Aorta (tissue), 5 donors: ENCODE measurements at regions not wholly inside any gene's neighbourhood (a gene's known extent, or its start where the extent isn't known, plus 50 kb on each side); places are given as distances from the start of the nearest gene placed in this dataset.
"Not testable (repeated sequence)": the region's sequence is repeated elsewhere in the genome, so short reads cannot be mapped to it uniquely, and the experiment has no call there.

ENCODE experiments used
- ATAC-seq: fragments of 200-7000 bp; cut with Tn5 transposase; one replicate; pipeline ENCODE4 v1.9.1; 2022; ENCODE audit warnings: moderate library complexity; ENCODE audit not compliant: low FRiP score
- DNase-seq, 2 donors: peaks; one replicate each; pipeline ENCODE4 v3.0.0-alpha.2; 2020
- H3K27ac ChIP-seq, 2 donors: one replicate each; pipeline ENCODE4 v1.5.1; 2013; ENCODE audit warnings: low read length in 2 of 2, mild to moderate bottlenecking in 2 of 2, moderate library complexity in 2 of 2, control low read depth in 1 of 2, inconsistent platforms in 1 of 2, low read depth in 1 of 2
- H3K27me3 ChIP-seq, 2 donors: one replicate each; pipeline ENCODE4 v1.6.1; 2013; ENCODE audit warnings: control low read depth in 1 of 2, low read length in 1 of 2, mild to moderate bottlenecking in 1 of 2, moderate library complexity in 1 of 2; ENCODE audit not compliant: insufficient read depth in 2 of 2, control insufficient read depth in 1 of 2
- H3K36me3 ChIP-seq, 2 donors: one replicate each; pipeline ENCODE4 v1.6.1; 2013; ENCODE audit warnings: control low read depth in 1 of 2, low read length in 1 of 2, mild to moderate bottlenecking in 1 of 2; ENCODE audit not compliant: insufficient read depth in 2 of 2, control insufficient read depth in 1 of 2
- H3K4me1 ChIP-seq, 2 donors: one replicate each; pipeline ENCODE4 v1.6.1; 2013; ENCODE audit warnings: low read length in 2 of 2, control low read depth in 1 of 2, mild to moderate bottlenecking in 1 of 2, moderate library complexity in 1 of 2; ENCODE audit not compliant: insufficient read depth in 2 of 2, control insufficient read depth in 1 of 2
- H3K4me3 ChIP-seq, 2 donors: one replicate each; pipeline ENCODE4 v1.5.1; 2013; ENCODE audit warnings: low read length in 2 of 2, control low read depth in 1 of 2, mild to moderate bottlenecking in 1 of 2
- H3K9me3 ChIP-seq: one replicate; pipeline ENCODE4 v1.6.1; 2013; ENCODE audit warnings: mild to moderate bottlenecking, low read length; ENCODE audit not compliant: control insufficient read depth
- WGBS, 2 donors: extraction: QIAGEN DNeasy Blood & Tissue Kit; methylation state at CpG; one replicate each; pipeline ENCODE4 v1.1.7; 2013; 5-methylcytosine and 5-hydroxymethylcytosine counted together
- intact Hi-C, 2 donors: fragments of 100-400 bp; cut with DNase I; formaldehyde crosslinking; loops; one replicate each; pipeline versions ENCODE4 v1.14.2 to v1.15.0; 2022
- donor health status: healthy with polysubstance abuse.
- donor health status: Bipolar disorder and iron deficiency.
- donor health status: DM: no; HTN: no; CAD: no.
- donor health status: DM: no; HTN: no; CAD: no.
- donor health status: DM: yes; HTN: yes; CAD: no.

- H3K36me3 ChIP-seq, result no peaks in the 10 kb centered on the region
- DNase-seq (no peak), ATAC-seq (no peak)
- no peaks in the 10 kb centered on the region for H3K4me1 ChIP-seq
- no peak overlapping the region for H3K4me3 ChIP-seq
- no peaks in the 10 kb centered on the region for H3K9me3 ChIP-seq
- intact Hi-C loops, result loop anchor here (10.0 kb wide), 3 partner anchors 314 to 564 kb away; no protein-coding TSS in a partner anchor
- no peaks in the 10 kb centered on the region for H3K27me3 ChIP-seq
- 80 to 87% methylated on average over 1 of the region's 1 CpG for WGBS, 2 donors
- no peak overlapping the region for H3K27ac ChIP-seq
These were observed 384.9 kb upstream of the PODXL start for GRCh38 chr7:131941291-131941690.

GRCh38 chr7:131940621-131941165, 384.3 kb upstream of the PODXL start:
- Histone ChIP-seq H3K36me3 (no peaks in the 10 kb centered on the region), H3K27me3 (no peaks in the 10 kb centered on the region), H3K27ac (no peak overlapping the region), H3K9me3 (no peaks in the 10 kb centered on the region), H3K4me3 (no peak overlapping the region), H3K4me1 (no peaks in the 10 kb centered on the region)
- intact Hi-C loops, result loop anchor here (10.0 kb wide), 3 partner anchors 314 to 564 kb away; no protein-coding TSS in a partner anchor
- ATAC-seq (no peak), DNase-seq (no peak)
- 81 to 85% methylated on average over 4 of the region's 4 CpGs for WGBS, 2 donors

- 78 to 84% methylated on average over 3 of the region's 3 CpGs for WGBS, 2 donors
- H3K4me1 ChIP-seq, H3K27me3 ChIP-seq, intact Hi-C loops, H3K4me3 ChIP-seq, DNase-seq, ATAC-seq, H3K9me3 ChIP-seq, H3K27ac ChIP-seq, H3K36me3 ChIP-seq: not testable (repeated sequence)
These were observed 382.4 kb upstream of the PODXL start for GRCh38 chr7:131938788-131939187.

GRCh38 chr7:131937868-131938267, 381.4 kb upstream of the PODXL start:
- ATAC-seq (no peak), DNase-seq (no peak)
- Histone ChIP-seq H3K27ac (no peak overlapping the region), H3K27me3 (no peaks in the 10 kb centered on the region), H3K9me3 (peaks cover 1% of the 10 kb centered on the region), H3K36me3 (no peaks in the 10 kb centered on the region), H3K4me3 (no peak overlapping the region), H3K4me1 (no peaks in the 10 kb centered on the region)
- WGBS, 2 donors, result 78 to 93% methylated on average over 2 of the region's 2 CpGs
- intact Hi-C loops, result no loop called here

GRCh38 chr7:131935180-131935579, 378.8 kb upstream of the PODXL start:
- Histone ChIP-seq H3K4me3 (no peak overlapping the region), H3K36me3 (no peaks in the 10 kb centered on the region), H3K4me1 (no peaks in the 10 kb centered on the region), H3K9me3 (peaks cover 1% of the 10 kb centered on the region), H3K27ac (no peak overlapping the region), H3K27me3 (no peaks in the 10 kb centered on the region)
- 67 to 71% methylated on average over 3 of the region's 3 CpGs for WGBS, 2 donors
- intact Hi-C loops, result no loop called here
- ATAC-seq (no peak), DNase-seq (no peak)

- Histone ChIP-seq H3K27ac (no peak overlapping the region), H3K36me3 (no peaks in the 10 kb centered on the region), H3K9me3 (peaks cover 1% of the 10 kb centered on the region), H3K4me1 (no peaks in the 10 kb centered on the region), H3K4me3 (no peak overlapping the region), H3K27me3 (no peaks in the 10 kb centered on the region)
- ATAC-seq (no peak), DNase-seq (no peak)
- intact Hi-C loops, result no loop called here
- 51 to 61% methylated on average over 3 of the region's 3 CpGs for WGBS, 2 donors
These were observed 378.0 kb upstream of the PODXL start for GRCh38 chr7:131934452-131934851.

GRCh38 chr7:131933751-131934289, 377.4 kb upstream of the PODXL start:
- ATAC-seq (no peak), DNase-seq (no peak)
- H3K27me3 ChIP-seq, result no peaks in the 10 kb centered on the region
- WGBS, 2 donors, result 69 to 70% methylated on average over 6 of the region's 6 CpGs
- no peaks in the 10 kb centered on the region for H3K36me3 ChIP-seq
- H3K4me1 ChIP-seq, result no peaks in the 10 kb centered on the region
- intact Hi-C loops, result no loop called here
- H3K27ac ChIP-seq, result no peak overlapping the region
- peaks cover 1% of the 10 kb centered on the region for H3K9me3 ChIP-seq
- no peak overlapping the region for H3K4me3 ChIP-seq

GRCh38 chr7:131933219-131933618, 376.8 kb upstream of the PODXL start:
- 85 to 93% methylated on average over 2 of the region's 2 CpGs for WGBS, 2 donors

GRCh38 chr7:131932271-131932670, 375.8 kb upstream of the PODXL start:
- no peak overlapping the region for H3K4me3 ChIP-seq
- DNase-seq (no peak), ATAC-seq (no peak)
- no peak overlapping the region for H3K27ac ChIP-seq
- no peaks in the 10 kb centered on the region for H3K27me3 ChIP-seq
- no peaks in the 10 kb centered on the region for H3K36me3 ChIP-seq
- intact Hi-C loops, result no loop called here
- 76% methylated on average over 5 of the region's 5 CpGs for WGBS, 2 donors
- peaks cover 1% of the 10 kb centered on the region for H3K9me3 ChIP-seq
- H3K4me1 ChIP-seq, result no peaks in the 10 kb centered on the region

More at GRCh38 chr7:131933219-131933618, 376.8 kb upstream of the PODXL start:
- DNase-seq, ATAC-seq, intact Hi-C loops, H3K4me1 ChIP-seq, H3K36me3 ChIP-seq, H3K9me3 ChIP-seq, H3K4me3 ChIP-seq, H3K27ac ChIP-seq, H3K27me3 ChIP-seq: not testable (repeated sequence)
